ENCODE measurements at regions not wholly inside any gene's neighbourhood (a gene's known extent, or its start where the extent isn't known, plus 50 kb on each side); places are given as distances from the start of the nearest gene placed in this dataset.

- TF ChIP-seq CTCF (IDR thresholded peaks at IDR 0.05): no peak
- intact Hi-C loops (cut with DNase I): no loop called here
- H3K4me1 ChIP-seq: no peaks in the 10 kb centered on the region
- no peaks in the 10 kb centered on the region for H3K27me3 ChIP-seq (ENCODE audit: insufficient read depth in 3 of 3, low read length in 2 of 3)
- ATAC-seq: no peak
- no peaks in the 10 kb centered on the region for H3K9me3 ChIP-seq
- no peaks in the 10 kb centered on the region for H3K36me3 ChIP-seq (ENCODE audit: insufficient read depth in 1 of 2, low read depth in 1 of 2)
- H3K27ac ChIP-seq: no peak overlapping the region
- no peak overlapping the region for H3K4me3 ChIP-seq
- DNase-seq: no peak
Observed at GRCh38 chr21:27306206-27306605, 339.3 kb upstream of the ADAMTS5 start.

GRCh38 chr21:27301220-27301619, 334.3 kb upstream of the ADAMTS5 start:
- H3K27ac ChIP-seq: no peak overlapping the region
- TF ChIP-seq CTCF (IDR thresholded peaks at IDR 0.05): no peak
- no peaks in the 10 kb centered on the region for H3K9me3 ChIP-seq
- ATAC-seq: no peak
- WGBS, 3 donors: 72 to 79% (median 75%) methylated on average over 2 of the region's 2 CpGs
- no peaks in the 10 kb centered on the region for H3K27me3 ChIP-seq (ENCODE audit: insufficient read depth in 3 of 3, low read length in 2 of 3)
- no peaks in the 10 kb centered on the region for H3K4me1 ChIP-seq
- H3K36me3 ChIP-seq (ENCODE audit: insufficient read depth in 1 of 2, low read depth in 1 of 2): no peaks in the 10 kb centered on the region
- H3K4me3 ChIP-seq: no peak overlapping the region
- no peak for DNase-seq
- intact Hi-C loops (cut with DNase I): no loop called here

DNA sequence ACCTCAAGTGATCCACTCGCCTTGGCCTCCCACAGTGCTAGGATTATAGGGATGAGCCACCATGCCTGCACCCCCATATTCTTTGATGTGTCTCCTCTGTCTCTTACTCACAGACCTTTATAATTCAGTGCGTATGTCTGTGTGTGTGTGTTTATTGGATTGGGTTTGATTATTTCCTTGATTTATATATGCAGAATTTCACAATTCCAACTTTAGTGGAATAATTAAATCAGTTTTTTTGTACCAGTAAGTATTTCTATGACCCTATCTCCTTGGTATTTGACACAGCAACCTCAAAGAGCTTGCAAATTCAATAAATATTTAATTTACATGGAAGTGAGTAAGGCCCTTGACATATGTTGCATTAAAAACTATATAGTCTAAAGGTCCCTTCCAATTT, 333.9 kb upstream of the ADAMTS5 start:
- H3K9me3 ChIP-seq: no peaks in the 10 kb centered on the region
- TF ChIP-seq CTCF (IDR thresholded peaks at IDR 0.05): no peak
- H3K36me3 ChIP-seq (ENCODE audit: insufficient read depth in 1 of 2, low read depth in 1 of 2): no peaks in the 10 kb centered on the region
- H3K4me1 ChIP-seq: no peaks in the 10 kb centered on the region
- DNase-seq: no peak
- no peaks in the 10 kb centered on the region for H3K27me3 ChIP-seq (ENCODE audit: insufficient read depth in 3 of 3, low read length in 2 of 3)
- 92 to 97% (median 96%) methylated on average over 2 of the region's 2 CpGs for WGBS, 3 donors
- intact Hi-C loops (cut with DNase I): no loop called here
- H3K27ac ChIP-seq: no peak overlapping the region
- no peak overlapping the region for H3K4me3 ChIP-seq
- ATAC-seq: no peak

- 38 to 59% (median 45%) methylated on average over 1 of the region's 1 CpG for WGBS, 3 donors
- TF ChIP-seq CTCF (IDR thresholded peaks at IDR 0.05): no peak
- no peaks in the 10 kb centered on the region for H3K4me1 ChIP-seq
- no peaks in the 10 kb centered on the region for H3K27me3 ChIP-seq (ENCODE audit: insufficient read depth in 3 of 3, low read length in 2 of 3)
- H3K9me3 ChIP-seq: no peaks in the 10 kb centered on the region
- ATAC-seq: peak in 1 of 4 donors; percentile 53
- H3K36me3 ChIP-seq (ENCODE audit: insufficient read depth in 1 of 2, low read depth in 1 of 2): no peaks in the 10 kb centered on the region
- H3K27ac ChIP-seq: no peak overlapping the region
- H3K4me3 ChIP-seq: no peak overlapping the region
- DNase-seq: no peak
- intact Hi-C loops (cut with DNase I): no loop called here
Observed at GRCh38 chr21:27298465-27298864, 331.6 kb upstream of the ADAMTS5 start.

- Histone ChIP-seq H3K36me3 (ENCODE audit: insufficient read depth in 1 of 2, low read depth in 1 of 2) (no peaks in the 10 kb centered on the region), H3K4me1 (no peaks in the 10 kb centered on the region), H3K27me3 (ENCODE audit: insufficient read depth in 3 of 3, low read length in 2 of 3) (no peaks in the 10 kb centered on the region), H3K9me3 (no peaks in the 10 kb centered on the region), H3K4me3 (no peak overlapping the region), H3K27ac (no peak overlapping the region)
- 94 to 100% (median 95%) methylated on average over 1 of the region's 1 CpG for WGBS, 3 donors
- DNase-seq (no peak), ATAC-seq (no peak)
- intact Hi-C loops (cut with DNase I): no loop called here
- no peak for TF ChIP-seq CTCF (IDR thresholded peaks at IDR 0.05)
Observed at GRCh38 chr21:27293239-27293638, 326.4 kb upstream of the ADAMTS5 start.

Measured in psoas muscle (tissue), 7 donors.